ENCODE measurements at regions not wholly inside any gene's neighbourhood (a gene's known extent, or its start where the extent isn't known, plus 50 kb on each side); places are given as distances from the start of the nearest gene placed in this dataset.
A peak's percentile ranks its signal among the peaks of the same experiment; 100 is the strongest.

DNA sequence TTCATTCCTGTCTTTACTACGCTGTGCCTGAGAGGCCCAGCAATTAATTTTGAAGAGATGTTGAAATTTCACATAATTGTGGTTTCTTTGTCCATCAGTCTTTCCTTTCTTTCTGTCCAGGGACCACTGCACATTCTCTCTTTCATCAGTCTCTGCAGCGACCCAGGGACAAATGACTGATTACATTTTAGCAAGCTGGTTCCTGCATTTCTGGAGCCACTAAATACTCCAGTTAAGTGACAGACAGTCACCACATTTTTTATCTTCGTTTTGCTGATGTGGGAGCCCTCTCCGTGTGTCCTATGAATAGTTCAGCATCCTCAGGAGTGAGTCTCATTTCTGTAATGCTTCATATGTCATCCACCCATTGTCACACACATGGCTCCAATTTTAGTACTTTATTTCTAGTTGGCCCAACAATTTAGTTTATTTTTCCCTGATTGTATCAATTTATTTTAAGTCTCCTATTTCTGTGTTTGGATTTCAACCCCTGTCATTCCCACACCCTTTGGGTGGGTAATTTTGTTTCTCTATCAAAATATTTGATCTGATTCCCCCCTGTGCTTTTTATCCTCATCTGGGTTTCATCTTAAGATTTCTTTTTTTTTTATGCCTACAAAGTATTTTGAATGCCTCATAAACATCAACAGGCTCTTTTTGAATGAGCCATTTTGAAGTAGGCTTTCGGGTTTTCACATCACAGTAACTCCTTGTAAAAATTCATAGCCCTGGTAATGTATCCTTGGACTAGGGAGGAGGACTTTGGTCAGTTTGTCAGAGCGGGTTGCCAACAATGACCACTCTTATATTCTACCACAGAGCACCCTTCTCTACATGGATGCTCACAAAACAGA, 1196.5 kb downstream of the GALC start (continued):
- no peak for TF ChIP-seq BRD4 (CRISPR knock-in tag; IDR thresholded peaks at IDR 0.05)

DNA sequence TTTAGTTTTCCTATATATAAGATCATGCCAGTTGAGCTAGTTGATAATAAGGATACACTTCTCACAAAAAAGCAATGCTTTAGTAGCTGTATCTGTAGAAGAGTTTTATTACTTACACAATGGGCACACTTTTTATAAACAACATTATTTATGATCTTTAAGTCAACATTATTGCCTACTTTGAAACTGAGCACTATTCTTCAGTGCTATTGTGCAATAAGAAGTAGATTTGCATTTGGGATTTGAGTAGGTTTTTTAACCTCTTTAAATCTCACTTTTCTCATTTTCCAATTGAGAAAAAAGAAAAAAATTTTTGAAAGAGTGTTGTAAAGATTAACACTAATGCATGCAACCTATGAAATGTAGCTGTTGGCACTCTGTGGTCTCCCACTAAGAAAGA, 1198.3 kb downstream of the GALC start:
- no peak overlapping the region for H3K4me3 ChIP-seq (replicated peaks in 1 of 3; ENCODE audit: insufficient read depth in 1 of 3, low read depth in 2 of 3, low read length in 3 of 3)
- in situ Hi-C loops (cut with HindIII; ENCODE audit: extremely low pct_ligation_motif_present, low pct_unique_long_range_greater_than_20kb) (loop anchor here (10.0 kb wide), 1 partner anchor 100 kb away; no protein-coding TSS in a partner anchor), intact Hi-C loops (cut with micrococcal nuclease; ENCODE audit: unreplicated experiment) (loop anchor here (5.0 kb wide), 2 partner anchors 72 to 103 kb away; no protein-coding TSS in a partner anchor)
- FAIRE-seq = no peak
- no peak overlapping the region for H2AFZ ChIP-seq (ENCODE audit: low read length)
- BruUV-seq (replicated peaks) = no TSS peak
- no peak for TF ChIP-seq KLF12 (CRISPR knock-in tag; IDR thresholded peaks at IDR 0.05; ENCODE audit: borderline replicate concordance)
- TF ChIP-seq ZNF432 (CRISPR knock-in tag; IDR thresholded peaks at IDR 0.05; ENCODE audit: borderline replicate concordance) = no peak
- peak; percentile 79 for TF ChIP-seq CEBPB (IDR thresholded peaks at IDR 0.05; ENCODE audit: borderline replicate concordance, low read depth, low read length)
- TF ChIP-seq CEBPG (CRISPR knock-in tag; IDR thresholded peaks at IDR 0.05) = 0 out of 2 replicates have a peak, but pooled peaks have one; percentile 24
- TF ChIP-seq, protein P1, sequence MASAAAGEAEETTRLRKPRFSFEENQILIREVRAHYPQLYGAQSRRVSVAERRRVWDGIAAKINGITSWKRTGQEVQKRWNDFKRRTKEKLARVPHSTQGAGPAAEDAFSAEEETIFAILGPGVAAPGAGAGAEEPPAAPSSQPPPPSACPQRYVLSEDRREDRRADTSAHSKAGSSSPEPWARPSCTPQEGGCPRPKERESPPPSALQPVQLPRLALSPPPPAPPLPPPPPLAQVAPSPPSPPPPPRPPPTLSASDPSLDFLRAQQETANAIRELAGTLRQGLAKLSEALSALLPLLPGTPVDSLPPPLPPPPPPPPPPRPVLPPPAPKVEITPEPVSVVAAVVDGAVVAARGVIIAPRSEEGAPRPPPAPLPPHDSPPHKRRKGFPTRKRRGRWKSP (CRISPR knock-in tag; IDR thresholded peaks at IDR 0.05) = no peak
- no peak for TF ChIP-seq RFX1 (IDR thresholded peaks at IDR 0.05)
- TF ChIP-seq, protein P2, sequence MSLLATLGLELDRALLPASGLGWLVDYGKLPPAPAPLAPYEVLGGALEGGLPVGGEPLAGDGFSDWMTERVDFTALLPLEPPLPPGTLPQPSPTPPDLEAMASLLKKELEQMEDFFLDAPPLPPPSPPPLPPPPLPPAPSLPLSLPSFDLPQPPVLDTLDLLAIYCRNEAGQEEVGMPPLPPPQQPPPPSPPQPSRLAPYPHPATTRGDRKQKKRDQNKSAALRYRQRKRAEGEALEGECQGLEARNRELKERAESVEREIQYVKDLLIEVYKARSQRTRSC (CRISPR knock-in tag; IDR thresholded peaks at IDR 0.05; ENCODE audit: low read depth) = no peak
- no peak for TF ChIP-seq MEIS2 (CRISPR knock-in tag; IDR thresholded peaks at IDR 0.05)
- TF ChIP-seq PITX1 (CRISPR knock-in tag; IDR thresholded peaks at IDR 0.05) = no peak
- no peak for TF ChIP-seq ZNF354B (CRISPR knock-in tag; IDR thresholded peaks at IDR 0.05)
- TF ChIP-seq ZNF264 (CRISPR knock-in tag; IDR thresholded peaks at IDR 0.05) = no peak
- TF ChIP-seq PAWR (CRISPR knock-in tag; IDR thresholded peaks at IDR 0.05; ENCODE audit: borderline replicate concordance) = no peak
- TF ChIP-seq, protein P3, sequence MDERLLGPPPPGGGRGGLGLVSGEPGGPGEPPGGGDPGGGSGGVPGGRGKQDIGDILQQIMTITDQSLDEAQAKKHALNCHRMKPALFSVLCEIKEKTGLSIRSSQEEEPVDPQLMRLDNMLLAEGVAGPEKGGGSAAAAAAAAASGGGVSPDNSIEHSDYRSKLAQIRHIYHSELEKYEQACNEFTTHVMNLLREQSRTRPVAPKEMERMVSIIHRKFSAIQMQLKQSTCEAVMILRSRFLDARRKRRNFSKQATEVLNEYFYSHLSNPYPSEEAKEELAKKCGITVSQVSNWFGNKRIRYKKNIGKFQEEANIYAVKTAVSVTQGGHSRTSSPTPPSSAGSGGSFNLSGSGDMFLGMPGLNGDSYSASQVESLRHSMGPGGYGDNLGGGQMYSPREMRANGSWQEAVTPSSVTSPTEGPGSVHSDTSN (CRISPR knock-in tag; IDR thresholded peaks at IDR 0.05) = no peak
- TF ChIP-seq ZNF766 (CRISPR knock-in tag; IDR thresholded peaks at IDR 0.05; ENCODE audit: borderline replicate concordance) = no peak
- no peak overlapping the region for H3K27ac ChIP-seq (ENCODE audit: extremely low read length, insufficient read depth, low read length)
- H3K9ac ChIP-seq (ENCODE audit: insufficient read depth, low read depth, low read length) = no peak overlapping the region
- H4K20me1 ChIP-seq (ENCODE audit: insufficient read depth, low read length) = no peaks in the 10 kb centered on the region
- no peaks in the 10 kb centered on the region for H3K27me3 ChIP-seq (ENCODE audit: control insufficient read depth in 1 of 2, insufficient read depth in 2 of 2, low read length in 2 of 2)
- no peaks in the 10 kb centered on the region for H3K79me2 ChIP-seq (ENCODE audit: insufficient read depth, low read length)
- no peaks in the 10 kb centered on the region for H3K36me3 ChIP-seq (replicated peaks in 1 of 2; ENCODE audit: control insufficient read depth in 1 of 2, insufficient read depth in 2 of 2, low read length in 2 of 2)
- no peak for DNase-seq (ENCODE audit: low spot score)
- ChIA-PET POLR2A (no interaction called here), CTCF (ENCODE audit: low intra/inter-chr PET ratio, low total read pairs) (no interaction called here)
- no peak for ATAC-seq
- H3K9me3 ChIP-seq (ENCODE audit: low read length) = peaks cover 4% of the 10 kb centered on the region; the same call in 1 of the 2 replicates
- H3K4me2 ChIP-seq (ENCODE audit: low read depth, low read length) = no peak overlapping the region
- peaks cover 71% of the 10 kb centered on the region for H3K4me1 ChIP-seq (ENCODE audit: insufficient read depth, low read length)
